IMR-90 (cell line): ENCODE measurements at regions not wholly inside any gene's neighbourhood (a gene's known extent, or its start where the extent isn't known, plus 50 kb on each side); places are given as distances from the start of the nearest gene placed in this dataset.
A peak's percentile ranks its signal among the peaks of the same experiment; 100 is the strongest.

Experiments
- ATAC-seq: fragments of 200-7000 bp; cut with Tn5 transposase; 2 replicates; pipeline ENCODE4 v1.9.1; 2020; ENCODE audit warnings: low read depth, mild to moderate bottlenecking, moderate library complexity
- BruUV-seq: library from RNA; stranded (reverse); fragments of 400-500 nt; replicated peaks from 2 replicates; lab custom pipeline; 2021; lab: Mats Ljungman, UMichigan
- CTCF ChIA-PET: fragments of 300-600 bp; formaldehyde crosslinking; extraction: SDS; loops from one replicate; lab custom pipeline; 2021; ENCODE audit warnings: antibody characterized with exemption; lab: Yijun Ruan, JAX
- POLR2A ChIA-PET: fragments of 300-600 bp; sonication (Branson Sonifier 250); formaldehyde crosslinking; loops from one replicate; lab custom pipeline; 2022; ENCODE audit warnings: antibody characterized with exemption; ENCODE audit not compliant: unreplicated experiment; lab: Charles Lee
- DNase-seq: peaks from one replicate; pipeline ENCODE4 v3.0.0; 2013
- H2AFZ ChIP-seq: replicated peaks from 2 replicates; pipeline ENCODE3; 2013; ENCODE audit warnings: low read length, mild to moderate bottlenecking; ENCODE audit not compliant: poor library complexity
- H2AK5ac ChIP-seq: 2 replicates; pipeline ENCODE4 v1.6.1; 2013; ENCODE audit warnings: low read depth, low read length, inconsistent platforms
- H2AK9ac ChIP-seq: replicated peaks from 2 replicates; pipeline ENCODE3; 2013; ENCODE audit warnings: mild to moderate bottlenecking, low read depth, low read length, moderate library complexity; ENCODE audit not compliant: poor library complexity
- H2BK120ac ChIP-seq: 2 replicates; pipeline ENCODE4 v1.6.1; 2013; ENCODE audit warnings: low read depth, low read length, inconsistent platforms
- H2BK15ac ChIP-seq: 3 replicates; pipeline ENCODE4 v1.6.1; 2013; ENCODE audit warnings: low read depth, low read length, inconsistent platforms
- H2BK20ac ChIP-seq: 2 replicates; pipeline ENCODE4 v1.6.1; 2013; ENCODE audit warnings: low read depth, mild to moderate bottlenecking, inconsistent platforms, low read length, moderate library complexity
- H2BK5ac ChIP-seq: 2 replicates; pipeline ENCODE4 v1.6.1; 2013; ENCODE audit warnings: mild to moderate bottlenecking, low read depth, low read length, inconsistent platforms; ENCODE audit not compliant: poor library complexity, severe bottlenecking
- H3K14ac ChIP-seq: replicated peaks from 2 replicates; pipeline ENCODE4 v1.6.1; 2013; ENCODE audit warnings: low read depth, low read length, inconsistent platforms
- H3K18ac ChIP-seq: 2 replicates; pipeline ENCODE4 v1.6.1; 2013; ENCODE audit warnings: low read depth, low read length, control low read depth
- H3K23ac ChIP-seq: 2 replicates; pipeline ENCODE4 v1.6.1; 2013; ENCODE audit warnings: low read depth, low read length, inconsistent platforms
- H3K27ac ChIP-seq: 2 replicates; pipeline ENCODE4 v1.5.1; 2013; ENCODE audit warnings: mild to moderate bottlenecking, control low read depth, low read length; ENCODE audit not compliant: insufficient read depth
- H3K27me3 ChIP-seq: 2 replicates; pipeline ENCODE4 v1.6.1; 2013; ENCODE audit warnings: low read length; ENCODE audit not compliant: control insufficient read depth, insufficient read depth
- H3K36me3 ChIP-seq: 2 replicates; pipeline ENCODE4 v1.6.1; 2013; ENCODE audit warnings: low read length, mixed read lengths; ENCODE audit not compliant: control insufficient read depth, insufficient read depth
- H3K4ac ChIP-seq: 2 replicates; pipeline ENCODE4 v1.6.1; 2013; ENCODE audit warnings: low read depth, low read length, inconsistent platforms
- H3K4me1 ChIP-seq: 2 replicates; pipeline ENCODE4 v1.6.1; 2013; ENCODE audit warnings: low read length, mixed read lengths; ENCODE audit not compliant: control insufficient read depth, insufficient read depth
- H3K4me2 ChIP-seq: 2 replicates; pipeline ENCODE4 v1.6.1; 2013; ENCODE audit warnings: low read depth, mild to moderate bottlenecking, control low read depth, low read length, moderate library complexity
- H3K4me3 ChIP-seq: 2 replicates; pipeline ENCODE4 v1.5.1; 2013; ENCODE audit warnings: low read depth, mild to moderate bottlenecking, control low read depth, low read length, moderate library complexity; ENCODE audit not compliant: insufficient read depth
- H3K56ac ChIP-seq: 2 replicates; pipeline ENCODE4 v1.6.1; 2013; ENCODE audit warnings: low read length, inconsistent platforms; ENCODE audit not compliant: insufficient read depth; ENCODE audit errors: extremely low read depth
- H3K79me1 ChIP-seq, 2 experiments: 2 replicates each; pipeline ENCODE4 v1.6.1; 2013; ENCODE audit warnings: low read length in 2 of 2, inconsistent platforms in 1 of 2, low read depth in 1 of 2
- H3K9ac ChIP-seq: 2 replicates; pipeline ENCODE4 v1.6.1; 2013; ENCODE audit warnings: low read depth, low read length, control low read depth
- H3K9me1 ChIP-seq: 2 replicates; pipeline ENCODE4 v1.6.1; 2013; ENCODE audit warnings: low read length, inconsistent platforms; ENCODE audit not compliant: insufficient read depth
- H3K9me3 ChIP-seq: 2 replicates; pipeline ENCODE4 v1.6.1; 2013; ENCODE audit warnings: low read length; ENCODE audit not compliant: control insufficient read depth, insufficient read depth
- H4K20me1 ChIP-seq: 2 replicates; pipeline ENCODE4 v1.6.1; 2013; ENCODE audit warnings: low read length, inconsistent platforms; ENCODE audit not compliant: insufficient read depth
- H4K5ac ChIP-seq: 2 replicates; pipeline ENCODE4 v1.6.1; 2013; ENCODE audit warnings: mild to moderate bottlenecking, low read depth, low read length, control low read depth
- H4K8ac ChIP-seq, 2 experiments: 2 replicates each; pipeline ENCODE4 v1.6.1; 2013; ENCODE audit warnings: low read depth in 2 of 2, low read length in 2 of 2, control low read depth in 1 of 2, inconsistent platforms in 1 of 2
- H4K91ac ChIP-seq: 2 replicates; pipeline ENCODE4 v1.6.1; 2013; ENCODE audit warnings: low read depth, low read length, inconsistent platforms; ENCODE audit not compliant: insufficient read depth
- CEBPB ChIP-seq: IDR thresholded peaks from 2 replicates; pipeline ENCODE4 v1.6.1; 2012; ENCODE audit warnings: low read depth, low read length, improper control_type of control experiment
- CHD1 ChIP-seq: IDR thresholded peaks from 2 replicates; pipeline ENCODE4 v1.6.1; 2012; ENCODE audit warnings: low read depth, low read length, improper control_type of control experiment
- ELK1 ChIP-seq: fragments of 150-350 bp; IDR thresholded peaks from 2 replicates; pipeline ENCODE4 v1.6.1; 2016; ENCODE audit warnings: low read depth, mild to moderate bottlenecking, low read length, moderate library complexity, borderline replicate concordance
- MXI1 ChIP-seq: IDR thresholded peaks from 2 replicates; pipeline ENCODE4 v1.6.1; 2012; ENCODE audit warnings: low read depth, mild to moderate bottlenecking, low read length, moderate library complexity, borderline replicate concordance
- NFE2L2 ChIP-seq: fragments of 150-350 bp; IDR thresholded peaks from 2 replicates; pipeline ENCODE4 v1.6.1; 2016; ENCODE audit warnings: low read depth, mild to moderate bottlenecking, low read length
- POLR2A ChIP-seq: IDR thresholded peaks from 2 replicates; pipeline ENCODE4 v1.6.1; 2012; ENCODE audit warnings: mild to moderate bottlenecking, low read depth, low read length
- SMC3 ChIP-seq: fragments of 150-350 bp; IDR thresholded peaks from 2 replicates; pipeline ENCODE4 v1.6.1; 2016; ENCODE audit warnings: low read depth, mild to moderate bottlenecking, antibody characterized with exemption, low read length, moderate library complexity
- WGBS, 2 experiments: methylation state at CpG; one replicate each; pipeline versions ENCODE4 v1.1.5 to v1.1.7; 2013; ENCODE audit warnings: missing lambda C conversion rate in 2 of 2; ENCODE audit not compliant: insufficient read length in 1 of 2; ENCODE audit errors: extremely low coverage in 2 of 2; 5-methylcytosine and 5-hydroxymethylcytosine counted together
- dilution Hi-C: fragments of 300-500 bp; cut with HindIII; formaldehyde crosslinking; loops from one replicate; pipeline ENCODE4 v1.14.3; 2018; ENCODE audit warnings: low sequenced_read_pairs; ENCODE audit not compliant: unreplicated experiment
- in situ Hi-C: fragments of 300-500 bp; cut with MboI; formaldehyde crosslinking; loops from 3 replicates; pipeline ENCODE4 v1.14.3; 2019; ENCODE audit warnings: low sequenced_read_pairs, inconsistent platforms, mixed read lengths
- intact Hi-C: fragments of 100-400 bp; cut with micrococcal nuclease; formaldehyde crosslinking; loops from 2 replicates; pipeline ENCODE4 v1.10.0; 2022

GRCh38 chr5:30749971-30750370 is 443.5 kb upstream of the CDH6 start:
- ATAC-seq (no peak), DNase-seq (peak; percentile 33)
- H3K27ac ChIP-seq, result no peak overlapping the region

More at GRCh38 chr5:30749971-30750370, 443.5 kb upstream of the CDH6 start:
- Histone ChIP-seq H2AFZ (no peak overlapping the region), H3K14ac (no peak overlapping the region; the same call in 1 of the 2 replicates), H3K4me1 (no peaks in the 10 kb centered on the region), H3K9me3 (no peaks in the 10 kb centered on the region), H4K5ac (no peak overlapping the region), H3K27me3 (no peaks in the 10 kb centered on the region; the same call in 1 of the 2 replicates), H3K79me1 (no peaks in the 10 kb centered on the region), H3K23ac (no peak overlapping the region), H2BK20ac (no peak overlapping the region), H3K4me2 (no peak overlapping the region), H3K9ac (no peak overlapping the region), H3K9me1 (no peaks in the 10 kb centered on the region), H2BK5ac (no peak overlapping the region), H4K8ac (no peak overlapping the region), H2BK15ac (no peak overlapping the region), H4K91ac (no peak overlapping the region), H2AK5ac (no peak overlapping the region), H3K56ac (no peak overlapping the region), H3K36me3 (no peaks in the 10 kb centered on the region), H2BK120ac (no peak overlapping the region), H3K4me3 (no peak overlapping the region), H3K4ac (no peak overlapping the region), H2AK9ac (no peak overlapping the region), H4K20me1 (no peaks in the 10 kb centered on the region), H3K18ac (no peak overlapping the region)
- no TSS peak for BruUV-seq
- WGBS, 2 experiments, result no CpG with 5 or more reads among the region's 2 CpGs
- intact Hi-C loops (no loop called here), dilution Hi-C loops (no loop called here), in situ Hi-C loops (no loop called here)
- ChIA-PET CTCF (interaction anchor here (0.6 kb wide), 1 partner anchor 483 kb away, joined by 3 read pairs; no protein-coding TSS in a partner anchor), POLR2A (no interaction called here)
- no peak for TF ChIP-seq ELK1
- TF ChIP-seq MXI1, result no peak
- no peak for TF ChIP-seq CEBPB
- TF ChIP-seq POLR2A, result no peak
- TF ChIP-seq SMC3, result no peak
- TF ChIP-seq CHD1, result no peak
- no peak for TF ChIP-seq NFE2L2
